ENCODE measurements at regions not wholly inside any gene's neighbourhood (a gene's known extent, or its start where the extent isn't known, plus 50 kb on each side); places are given as distances from the start of the nearest gene placed in this dataset.

DNA sequence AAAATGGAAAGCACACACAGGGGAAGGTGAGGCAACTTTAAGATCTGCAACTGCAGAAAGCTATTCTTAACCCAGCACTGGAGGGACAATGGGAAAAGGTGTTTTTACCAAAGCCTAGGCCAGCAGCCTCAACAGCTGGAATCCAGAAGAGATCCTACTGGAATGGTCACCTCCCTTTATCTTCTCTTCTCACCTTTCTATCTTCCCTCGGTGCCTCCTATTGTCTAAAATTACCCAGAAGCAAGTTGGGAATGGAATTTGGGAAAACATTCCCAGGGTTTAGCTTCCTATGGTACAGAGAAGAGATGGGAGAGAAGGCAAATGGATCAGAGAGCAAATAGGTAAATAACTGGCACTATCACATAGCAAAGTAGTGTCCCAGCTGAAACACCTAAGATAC, 73.1 kb downstream of the TIGD2 start:
- TF ChIP-seq, protein P1, sequence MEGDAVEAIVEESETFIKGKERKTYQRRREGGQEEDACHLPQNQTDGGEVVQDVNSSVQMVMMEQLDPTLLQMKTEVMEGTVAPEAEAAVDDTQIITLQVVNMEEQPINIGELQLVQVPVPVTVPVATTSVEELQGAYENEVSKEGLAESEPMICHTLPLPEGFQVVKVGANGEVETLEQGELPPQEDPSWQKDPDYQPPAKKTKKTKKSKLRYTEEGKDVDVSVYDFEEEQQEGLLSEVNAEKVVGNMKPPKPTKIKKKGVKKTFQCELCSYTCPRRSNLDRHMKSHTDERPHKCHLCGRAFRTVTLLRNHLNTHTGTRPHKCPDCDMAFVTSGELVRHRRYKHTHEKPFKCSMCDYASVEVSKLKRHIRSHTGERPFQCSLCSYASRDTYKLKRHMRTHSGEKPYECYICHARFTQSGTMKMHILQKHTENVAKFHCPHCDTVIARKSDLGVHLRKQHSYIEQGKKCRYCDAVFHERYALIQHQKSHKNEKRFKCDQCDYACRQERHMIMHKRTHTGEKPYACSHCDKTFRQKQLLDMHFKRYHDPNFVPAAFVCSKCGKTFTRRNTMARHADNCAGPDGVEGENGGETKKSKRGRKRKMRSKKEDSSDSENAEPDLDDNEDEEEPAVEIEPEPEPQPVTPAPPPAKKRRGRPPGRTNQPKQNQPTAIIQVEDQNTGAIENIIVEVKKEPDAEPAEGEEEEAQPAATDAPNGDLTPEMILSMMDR (IDR thresholded peaks at IDR 0.05), result no peak
- TF ChIP-seq POLR2A (IDR thresholded peaks at IDR 0.05) (no peak), POLR2AphosphoS5 (IDR thresholded peaks at IDR 0.05) (no peak), EP300 (IDR thresholded peaks at IDR 0.05; ENCODE audit: low read depth) (no peak)
